Gastroesophageal sphincter (tissue), 3 donors: ENCODE measurements at regions not wholly inside any gene's neighbourhood (a gene's known extent, or its start where the extent isn't known, plus 50 kb on each side); places are given as distances from the start of the nearest gene placed in this dataset.

ENCODE experiments used
- CTCF ChIP-seq, 4 experiments: fragments of 200-600 bp in 2 of 4; fragments of 450-650 bp in 2 of 4; sonication (generic) in 1 of 4; IDR thresholded peaks; one replicate each; pipeline ENCODE4 v1.5.1; 2017 to 2019; ENCODE audit warnings: antibody characterized with exemption in 4 of 4, mild to moderate bottlenecking in 2 of 4, moderate library complexity in 2 of 4
- EP300 ChIP-seq: sonication (generic); formaldehyde crosslinking; IDR thresholded peaks from one replicate; pipeline ENCODE4 v1.6.1; 2017; ENCODE audit warnings: antibody characterized with exemption, mild to moderate bottlenecking
- POLR2A ChIP-seq, 2 donors: fragments of 450-650 bp; IDR thresholded peaks; one replicate each; pipeline ENCODE4 v1.6.1; 2017; ENCODE audit warnings: antibody characterized with exemption in 2 of 2, mild to moderate bottlenecking in 2 of 2, moderate library complexity in 1 of 2
- POLR2AphosphoS5 ChIP-seq: sonication (generic); formaldehyde crosslinking; IDR thresholded peaks from one replicate; pipeline ENCODE4 v1.6.1; 2017; ENCODE audit warnings: antibody characterized with exemption

- TF ChIP-seq CTCF (IDR thresholded peaks at IDR 0.05) (no peak), POLR2A (IDR thresholded peaks at IDR 0.05) (no peak), EP300 (no peak), POLR2AphosphoS5 (no peak)
Observed at GRCh38 chr2:12305931-12306330, 410.8 kb upstream of the TRIB2 start.
